ENCODE measurements at regions not wholly inside any gene's neighbourhood (a gene's known extent, or its start where the extent isn't known, plus 50 kb on each side); places are given as distances from the start of the nearest gene placed in this dataset.

DNA sequence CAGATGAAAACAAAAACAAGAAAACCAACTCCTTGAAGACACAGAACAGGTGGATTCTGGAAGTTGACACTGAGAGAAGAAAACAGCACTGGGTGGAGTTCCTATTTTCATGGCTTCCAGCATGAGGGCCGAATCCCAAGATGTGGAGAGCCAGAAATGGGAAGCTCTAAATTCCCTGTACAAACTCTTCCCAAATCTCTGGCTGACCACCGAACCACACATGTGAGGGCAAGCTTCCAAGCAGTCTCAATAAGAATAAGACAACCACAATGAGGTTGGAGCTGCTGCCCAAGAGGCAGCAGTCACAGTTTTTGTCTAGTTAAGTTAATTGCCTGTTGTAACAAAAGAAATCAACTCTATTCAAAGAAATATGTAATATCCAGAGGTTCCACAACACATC lies 339.3 kb upstream of the SLC30A5 start:
- TF ChIP-seq CTCF (IDR thresholded peaks at IDR 0.05; ENCODE audit: low read length) (no peak), EZH2 (IDR thresholded peaks at IDR 0.05; ENCODE audit: borderline replicate concordance, low read length) (no peak)
